ENCODE measurements at regions not wholly inside any gene's neighbourhood (a gene's known extent, or its start where the extent isn't known, plus 50 kb on each side); places are given as distances from the start of the nearest gene placed in this dataset.
A peak's percentile ranks its signal among the peaks of the same experiment; 100 is the strongest.

- peak in 1 of 2 experiments; percentile 14 for DNase-seq
- Histone ChIP-seq H4K20me1 (ENCODE audit: insufficient read depth) (no peaks in the 10 kb centered on the region), H3K4me2 (no peak overlapping the region), H3K36me3 (ENCODE audit: low read depth) (no peaks in the 10 kb centered on the region), H3F3A (ENCODE audit: insufficient read depth, low read depth) (no peaks in the 10 kb centered on the region), H3K27ac (no peak overlapping the region), H3K4me1 (replicated peaks; ENCODE audit: insufficient read depth) (no peaks in the 10 kb centered on the region), H3K9me3 (ENCODE audit: insufficient read depth, low read depth) (no peaks in the 10 kb centered on the region), H2AFZ (no peak overlapping the region), H3K27me3 (ENCODE audit: insufficient read depth, low read depth) (no peaks in the 10 kb centered on the region), H3K9me2 (ENCODE audit: insufficient read depth) (no peaks in the 10 kb centered on the region), H3K4me3 (no peak overlapping the region), H3K79me2 (ENCODE audit: low read depth) (no peaks in the 10 kb centered on the region)
- TF ChIP-seq CTCF (conservative IDR thresholded peaks at IDR 0.05) (no peak), EZH2 (IDR thresholded peaks at IDR 0.05; ENCODE audit: low read depth) (no peak)
- intact Hi-C loops (cut with micrococcal nuclease; ENCODE audit: unreplicated experiment) = no loop called here
- POLR2A ChIA-PET (ENCODE audit: unreplicated experiment) = no interaction called here
- CTCF ChIA-PET = no interaction called here
- no TSS peak for BruUV-seq (replicated peaks)
These were observed 128.2 kb upstream of the CXCR4 start for GRCh38 chr2:136246086-136246669.

DNA sequence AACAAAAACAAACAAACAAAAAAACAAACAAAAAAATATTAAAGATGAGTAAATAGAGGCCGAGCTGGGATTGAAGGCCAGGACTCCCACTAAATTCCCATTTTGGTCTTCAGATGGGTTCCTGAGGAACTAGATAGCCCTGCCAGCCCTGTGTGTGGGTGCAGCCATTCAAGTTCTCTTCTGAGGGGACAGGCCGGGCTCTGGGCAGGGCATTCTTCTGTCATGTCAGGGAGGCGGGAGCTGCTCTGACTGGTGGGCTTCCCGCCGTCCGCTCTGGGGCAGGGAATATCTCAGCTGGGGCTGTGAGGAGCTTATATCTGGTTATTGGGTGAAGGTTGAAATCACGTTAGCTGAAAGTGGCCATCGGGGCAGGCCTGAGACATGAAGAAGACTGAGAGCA lies 127.3 kb upstream of the CXCR4 start:
- Histone ChIP-seq H3F3A (ENCODE audit: insufficient read depth, low read depth) (no peaks in the 10 kb centered on the region), H3K4me1 (replicated peaks; ENCODE audit: insufficient read depth) (no peaks in the 10 kb centered on the region), H3K27ac (no peak overlapping the region), H3K4me2 (no peak overlapping the region), H4K20me1 (ENCODE audit: insufficient read depth) (no peaks in the 10 kb centered on the region), H3K4me3 (no peak overlapping the region), H3K36me3 (ENCODE audit: low read depth) (no peaks in the 10 kb centered on the region), H2AFZ (no peak overlapping the region), H3K9me3 (ENCODE audit: insufficient read depth, low read depth) (no peaks in the 10 kb centered on the region), H3K27me3 (ENCODE audit: insufficient read depth, low read depth) (no peaks in the 10 kb centered on the region), H3K9me2 (ENCODE audit: insufficient read depth) (no peaks in the 10 kb centered on the region), H3K79me2 (ENCODE audit: low read depth) (no peaks in the 10 kb centered on the region)
- intact Hi-C loops (cut with micrococcal nuclease; ENCODE audit: unreplicated experiment) = no loop called here
- ChIA-PET CTCF (no interaction called here), POLR2A (ENCODE audit: unreplicated experiment) (no interaction called here)
- DNase-seq = no peak
- BruUV-seq (replicated peaks) = no TSS peak
- TF ChIP-seq EZH2 (IDR thresholded peaks at IDR 0.05; ENCODE audit: low read depth) (no peak), CTCF (conservative IDR thresholded peaks at IDR 0.05) (no peak)

DNA sequence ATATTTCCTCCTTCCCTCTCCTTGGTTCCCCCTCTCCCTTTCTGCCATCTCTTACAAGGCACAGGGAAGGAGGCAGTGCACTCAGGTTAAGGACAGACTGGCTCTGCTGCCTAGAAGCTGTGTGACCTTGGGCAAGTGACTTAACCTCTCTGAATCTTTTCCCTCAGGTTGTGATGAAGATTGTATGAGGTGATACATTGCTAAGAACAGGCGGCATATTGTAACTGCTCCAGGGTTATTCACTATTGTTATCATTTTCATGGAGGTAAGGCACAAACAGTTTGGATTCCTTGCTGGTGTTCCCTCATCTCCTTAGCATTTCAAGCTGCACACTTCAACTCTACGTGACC lies 126.6 kb upstream of the CXCR4 start:
- no peak for DNase-seq
- H3K36me3 ChIP-seq (ENCODE audit: low read depth) = no peaks in the 10 kb centered on the region
- H3K9me3 ChIP-seq (ENCODE audit: insufficient read depth, low read depth) = 0 out of 2 replicates have a peak, but pooled peaks cover under 1% of the 10 kb centered on the region
- no peak overlapping the region for H2AFZ ChIP-seq
- no peaks in the 10 kb centered on the region for H3K9me2 ChIP-seq (ENCODE audit: insufficient read depth)
- H3K4me2 ChIP-seq = no peak overlapping the region
- no peaks in the 10 kb centered on the region for H4K20me1 ChIP-seq (ENCODE audit: insufficient read depth)
- TF ChIP-seq CTCF (conservative IDR thresholded peaks at IDR 0.05) (no peak), EZH2 (IDR thresholded peaks at IDR 0.05; ENCODE audit: low read depth) (no peak)
- H3F3A ChIP-seq (ENCODE audit: insufficient read depth, low read depth) = no peaks in the 10 kb centered on the region
- intact Hi-C loops (cut with micrococcal nuclease; ENCODE audit: unreplicated experiment) = no loop called here
- H3K4me3 ChIP-seq = no peak overlapping the region
- BruUV-seq (replicated peaks) = no TSS peak
- H3K27me3 ChIP-seq (ENCODE audit: insufficient read depth, low read depth) = no peaks in the 10 kb centered on the region
- no peaks in the 10 kb centered on the region for H3K79me2 ChIP-seq (ENCODE audit: low read depth)
- no peak overlapping the region for H3K27ac ChIP-seq
- peaks cover under 1% of the 10 kb centered on the region for H3K4me1 ChIP-seq (replicated peaks; ENCODE audit: insufficient read depth)
- POLR2A ChIA-PET (ENCODE audit: unreplicated experiment) = no interaction called here
- CTCF ChIA-PET = no interaction called here
